Ascending aorta (tissue), 2 donors: ENCODE measurements at regions not wholly inside any gene's neighbourhood (a gene's known extent, or its start where the extent isn't known, plus 50 kb on each side); places are given as distances from the start of the nearest gene placed in this dataset.
"Not testable (repeated sequence)": the region's sequence is repeated elsewhere in the genome, so short reads cannot be mapped to it uniquely, and the experiment has no call there.

Experiments
- DNase-seq, 2 donors: peaks; one replicate each; pipeline ENCODE4 v3.0.0-alpha.2; 2019; ENCODE audit warnings: low spot score in 2 of 2
- H3K27ac ChIP-seq, 2 donors: fragments of 200-600 bp; sonication (generic); one replicate each; pipeline ENCODE4 v1.5.1; 2016 to 2017; ENCODE audit warnings: mild to moderate bottlenecking in 1 of 2
- H3K27me3 ChIP-seq: fragments of 200-600 bp; sonication (generic); one replicate; pipeline ENCODE4 v1.5.1; 2017
- H3K36me3 ChIP-seq, 2 donors: fragments of 200-600 bp; sonication (generic); one replicate each; pipeline ENCODE4 v1.5.1; 2016
- H3K4me1 ChIP-seq, 2 donors: fragments of 200-600 bp; sonication (generic); one replicate each; pipeline ENCODE4 v1.5.1; 2016 to 2017; ENCODE audit warnings: mild to moderate bottlenecking in 1 of 2
- H3K4me3 ChIP-seq, 2 donors: fragments of 200-600 bp; sonication (generic); one replicate each; pipeline ENCODE4 v1.5.1; 2016 to 2017; ENCODE audit warnings: mild to moderate bottlenecking in 1 of 2
- H3K9me3 ChIP-seq, 2 donors: fragments of 200-600 bp; sonication (generic); one replicate each; pipeline ENCODE4 v1.5.1; 2016
- CTCF ChIP-seq, 3 experiments: fragments of 200-600 bp in 2 of 3; fragments of 450-650 bp in 1 of 3; sonication (generic) in 2 of 3; IDR thresholded peaks; one replicate each; pipeline ENCODE4 v1.5.1; 2016 to 2019; ENCODE audit warnings: antibody characterized with exemption in 3 of 3, mild to moderate bottlenecking in 1 of 3, moderate library complexity in 1 of 3
- intact Hi-C: fragments of 100-400 bp; cut with DNase I; formaldehyde crosslinking; loops from one replicate; pipeline ENCODE4 v1.15.1; 2023

- Histone ChIP-seq H3K27ac (no peak overlapping the region), H3K27me3 (no peaks in the 10 kb centered on the region), H3K4me3 (no peak overlapping the region), H3K4me1 (no peaks in the 10 kb centered on the region), H3K9me3 (no peaks in the 10 kb centered on the region), H3K36me3 (no peaks in the 10 kb centered on the region)
- TF ChIP-seq CTCF (IDR thresholded peaks at IDR 0.05) = no peak
- DNase-seq = no peak
- intact Hi-C loops = no loop called here
These were observed 496.5 kb upstream of the SOX11 start for GRCh38 chr2:5195636-5196035.

- intact Hi-C loops = no loop called here
- no peaks in the 10 kb centered on the region for H3K9me3 ChIP-seq
These were observed 488.9 kb upstream of the SOX11 start for GRCh38 chr2:5203134-5203755.

DNA sequence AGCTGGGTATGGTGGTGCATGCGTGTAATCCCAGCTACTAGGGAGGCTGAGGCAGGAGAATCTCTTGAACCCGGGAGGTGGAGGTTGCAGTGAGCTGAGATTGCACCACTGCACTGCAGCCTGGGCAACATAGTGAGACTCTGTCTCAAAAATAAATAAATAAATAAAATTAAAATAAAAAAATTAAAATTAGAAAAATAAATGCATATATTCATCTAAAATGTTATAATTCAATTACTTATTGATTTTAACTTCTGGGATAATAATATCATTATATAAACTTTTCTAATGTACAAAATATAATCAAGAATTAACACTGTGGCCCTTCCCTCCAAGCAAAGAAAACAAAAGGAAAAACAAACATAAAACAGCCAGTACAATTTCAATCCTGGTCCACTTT is 485.4 kb upstream of the SOX11 start:
- H3K4me3 ChIP-seq, H3K27me3 ChIP-seq, H3K4me1 ChIP-seq, H3K27ac ChIP-seq, H3K9me3 ChIP-seq, DNase-seq, intact Hi-C loops, H3K36me3 ChIP-seq: not testable (repeated sequence)

More at GRCh38 chr2:5203134-5203755, 488.9 kb upstream of the SOX11 start:
- Histone ChIP-seq H3K4me1 (no peaks in the 10 kb centered on the region), H3K27me3 (no peaks in the 10 kb centered on the region), H3K27ac (no peak overlapping the region), H3K4me3 (no peak overlapping the region), H3K36me3 (no peaks in the 10 kb centered on the region)
- DNase-seq = no peak
- TF ChIP-seq CTCF (IDR thresholded peaks at IDR 0.05) = no peak

DNA sequence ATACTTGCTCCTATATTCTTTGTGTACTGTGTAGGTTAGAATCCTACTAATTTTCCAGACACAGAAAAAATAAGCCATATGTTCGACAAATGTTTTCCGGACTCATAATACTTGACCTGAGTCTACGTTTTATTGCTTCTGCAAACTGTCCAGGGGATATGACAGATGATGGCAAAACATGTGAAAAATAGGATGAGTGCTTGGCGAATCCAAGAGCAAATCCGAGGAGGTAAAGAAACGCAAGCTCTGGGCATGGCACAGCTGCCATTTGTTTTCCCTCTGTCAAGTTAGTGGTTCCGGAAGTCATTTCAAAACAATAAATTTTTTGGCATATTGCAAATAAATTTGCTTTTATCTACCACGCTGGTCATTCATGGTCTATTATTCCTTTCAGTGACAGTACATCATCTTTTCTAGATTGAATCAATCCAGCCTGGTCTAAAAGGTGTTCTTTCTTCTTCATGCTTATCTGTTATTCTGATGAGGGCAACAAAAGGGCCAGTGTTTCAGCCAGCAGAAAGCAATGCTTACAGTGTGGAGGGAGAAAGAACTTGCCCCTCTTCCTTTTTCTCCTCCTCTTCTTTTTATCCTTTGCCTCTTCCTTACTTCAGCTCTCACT is 476.1 kb upstream of the SOX11 start:
- intact Hi-C loops = no loop called here
- no peak overlapping the region for H3K27ac ChIP-seq
- H3K4me3 ChIP-seq = no peak overlapping the region
- H3K36me3 ChIP-seq = no peaks in the 10 kb centered on the region
- H3K27me3 ChIP-seq = no peaks in the 10 kb centered on the region
- no peaks in the 10 kb centered on the region for H3K4me1 ChIP-seq
- DNase-seq = no peak
- no peak for TF ChIP-seq CTCF (IDR thresholded peaks at IDR 0.05)
- H3K9me3 ChIP-seq = no peaks in the 10 kb centered on the region

- Histone ChIP-seq H3K9me3 (no peaks in the 10 kb centered on the region), H3K4me3 (no peak overlapping the region), H3K36me3 (no peaks in the 10 kb centered on the region), H3K27ac (no peak overlapping the region), H3K27me3 (no peaks in the 10 kb centered on the region), H3K4me1 (no peaks in the 10 kb centered on the region)
- DNase-seq = no peak
- no peak for TF ChIP-seq CTCF (IDR thresholded peaks at IDR 0.05)
- intact Hi-C loops = no loop called here
These were observed 465.0 kb upstream of the SOX11 start for GRCh38 chr2:5227062-5227699.

DNA sequence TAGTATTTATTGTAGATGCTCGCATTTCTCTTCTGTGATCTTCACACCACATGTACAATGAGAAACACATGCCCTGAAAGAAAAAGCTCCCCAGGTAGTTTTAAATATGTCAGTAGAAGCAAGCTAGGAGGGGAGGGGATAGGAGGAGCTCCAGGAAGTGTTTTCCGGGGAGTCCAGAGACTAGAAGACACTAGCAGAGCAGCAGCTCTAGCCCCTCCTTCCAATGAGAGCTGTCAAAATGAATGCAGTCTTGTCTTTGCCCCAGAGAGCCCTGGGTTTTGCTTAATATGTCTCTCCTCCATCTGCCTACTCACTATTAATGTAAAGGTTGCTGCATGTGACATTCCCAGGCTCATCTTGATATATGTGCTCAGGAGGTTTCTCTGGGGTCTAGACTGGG is 462.6 kb upstream of the SOX11 start:
- Histone ChIP-seq H3K27ac (no peak overlapping the region), H3K9me3 (no peaks in the 10 kb centered on the region), H3K27me3 (no peaks in the 10 kb centered on the region), H3K4me3 (no peak overlapping the region), H3K4me1 (no peaks in the 10 kb centered on the region), H3K36me3 (no peaks in the 10 kb centered on the region)
- no peak for DNase-seq
- TF ChIP-seq CTCF (IDR thresholded peaks at IDR 0.05) = no peak
- intact Hi-C loops = no loop called here
